ENCODE measurements at regions not wholly inside any gene's neighbourhood (a gene's known extent, or its start where the extent isn't known, plus 50 kb on each side); places are given as distances from the start of the nearest gene placed in this dataset.

- FAIRE-seq, result no peak
- intact Hi-C loops (cut with DNase I), result no loop called here
- Histone ChIP-seq H3K4me1 (ENCODE audit: control insufficient read depth in 2 of 3, insufficient read depth in 2 of 3, low read depth in 1 of 3, low read length in 3 of 3) (peaks cover 2 to 9% (median 8%) of the 10 kb centered on the region in 3 donors), H3K27me3 (ENCODE audit: control insufficient read depth, insufficient read depth, low read length) (no peaks in the 10 kb centered on the region), H3K27ac (ENCODE audit: low read depth in 2 of 2, low read length in 2 of 2) (no peak overlapping the region), H3K9me3 (ENCODE audit: control insufficient read depth in 2 of 3, insufficient read depth in 1 of 3, low read length in 3 of 3) (no peaks in the 10 kb centered on the region), H3K36me3 (ENCODE audit: control insufficient read depth in 2 of 3, insufficient read depth in 3 of 3, low read length in 3 of 3) (no peaks in the 10 kb centered on the region), H3K4me3 (ENCODE audit: low read length in 3 of 3) (no peak overlapping the region), H3K9ac (ENCODE audit: low read length in 3 of 3) (no peak overlapping the region)
- TF ChIP-seq CTCF (IDR thresholded peaks at IDR 0.05; ENCODE audit: borderline replicate concordance, extremely low read depth, insufficient read depth), result no peak
- DNase-seq, result no peak
Observed at GRCh38 chr18:42508683-42509296, 553.8 kb downstream of the PIK3C3 start.

GRCh38 chr18:42509750-42510415, 554.8 kb downstream of the PIK3C3 start:
- H3K9ac ChIP-seq (ENCODE audit: low read length in 3 of 3), result no peak overlapping the region
- H3K4me3 ChIP-seq (ENCODE audit: low read length in 3 of 3), result no peak overlapping the region
- intact Hi-C loops (cut with DNase I), result no loop called here
- DNase-seq (peak in 2 of 5 donors; percentile 58 to 60), FAIRE-seq (no peak)
- TF ChIP-seq CTCF (IDR thresholded peaks at IDR 0.05; ENCODE audit: borderline replicate concordance, extremely low read depth, insufficient read depth), result no peak
- peaks cover 2 to 9% (median 8%) of the 10 kb centered on the region in 3 donors for H3K4me1 ChIP-seq (ENCODE audit: control insufficient read depth in 2 of 3, insufficient read depth in 2 of 3, low read depth in 1 of 3, low read length in 3 of 3)
- no peaks in the 10 kb centered on the region for H3K27me3 ChIP-seq (ENCODE audit: control insufficient read depth, insufficient read depth, low read length)
- no peaks in the 10 kb centered on the region for H3K9me3 ChIP-seq (ENCODE audit: control insufficient read depth in 2 of 3, insufficient read depth in 1 of 3, low read length in 3 of 3)
- H3K36me3 ChIP-seq (ENCODE audit: control insufficient read depth in 2 of 3, insufficient read depth in 3 of 3, low read length in 3 of 3), result no peaks in the 10 kb centered on the region
- H3K27ac ChIP-seq (ENCODE audit: low read depth in 2 of 2, low read length in 2 of 2), result peak overlapping the region in 1 of 2 donors; percentile 12

GRCh38 chr18:42510540-42510939, 555.5 kb downstream of the PIK3C3 start:
- Histone ChIP-seq H3K9me3 (ENCODE audit: control insufficient read depth in 2 of 3, insufficient read depth in 1 of 3, low read length in 3 of 3) (no peaks in the 10 kb centered on the region), H3K36me3 (ENCODE audit: control insufficient read depth in 2 of 3, insufficient read depth in 3 of 3, low read length in 3 of 3) (no peaks in the 10 kb centered on the region), H3K27ac (ENCODE audit: low read depth in 2 of 2, low read length in 2 of 2) (no peak overlapping the region), H3K4me1 (ENCODE audit: control insufficient read depth in 2 of 3, insufficient read depth in 2 of 3, low read depth in 1 of 3, low read length in 3 of 3) (peaks cover 2 to 9% (median 8%) of the 10 kb centered on the region in 3 donors), H3K27me3 (ENCODE audit: control insufficient read depth, insufficient read depth, low read length) (no peaks in the 10 kb centered on the region), H3K9ac (ENCODE audit: low read length in 3 of 3) (no peak overlapping the region), H3K4me3 (ENCODE audit: low read length in 3 of 3) (no peak overlapping the region)
- TF ChIP-seq CTCF (IDR thresholded peaks at IDR 0.05; ENCODE audit: borderline replicate concordance, extremely low read depth, insufficient read depth), result no peak
- DNase-seq (no peak), FAIRE-seq (no peak)
- intact Hi-C loops (cut with DNase I), result no loop called here
